ENCODE measurements at regions not wholly inside any gene's neighbourhood (a gene's known extent, or its start where the extent isn't known, plus 50 kb on each side); places are given as distances from the start of the nearest gene placed in this dataset.

DNA sequence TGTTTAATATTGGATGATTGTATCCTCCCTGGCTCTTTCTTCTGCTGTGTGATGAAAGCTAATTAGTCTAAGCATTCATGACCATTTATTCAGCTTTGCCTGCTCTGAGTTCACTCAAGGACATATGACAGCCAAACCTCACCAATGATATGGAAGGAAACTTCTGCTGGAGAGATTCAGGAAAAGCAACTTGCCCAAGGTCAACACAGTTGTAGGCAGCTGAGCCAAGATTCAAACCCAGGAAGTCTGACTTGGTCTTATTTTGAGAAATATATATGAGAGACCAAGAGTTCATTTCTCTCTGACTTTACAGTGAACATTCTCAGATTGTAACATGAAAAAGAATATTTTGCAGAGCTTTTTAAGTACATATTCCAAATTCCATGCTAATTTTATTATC is 1588.5 kb upstream of the PIK3C3 start:
- TF ChIP-seq, protein P1, sequence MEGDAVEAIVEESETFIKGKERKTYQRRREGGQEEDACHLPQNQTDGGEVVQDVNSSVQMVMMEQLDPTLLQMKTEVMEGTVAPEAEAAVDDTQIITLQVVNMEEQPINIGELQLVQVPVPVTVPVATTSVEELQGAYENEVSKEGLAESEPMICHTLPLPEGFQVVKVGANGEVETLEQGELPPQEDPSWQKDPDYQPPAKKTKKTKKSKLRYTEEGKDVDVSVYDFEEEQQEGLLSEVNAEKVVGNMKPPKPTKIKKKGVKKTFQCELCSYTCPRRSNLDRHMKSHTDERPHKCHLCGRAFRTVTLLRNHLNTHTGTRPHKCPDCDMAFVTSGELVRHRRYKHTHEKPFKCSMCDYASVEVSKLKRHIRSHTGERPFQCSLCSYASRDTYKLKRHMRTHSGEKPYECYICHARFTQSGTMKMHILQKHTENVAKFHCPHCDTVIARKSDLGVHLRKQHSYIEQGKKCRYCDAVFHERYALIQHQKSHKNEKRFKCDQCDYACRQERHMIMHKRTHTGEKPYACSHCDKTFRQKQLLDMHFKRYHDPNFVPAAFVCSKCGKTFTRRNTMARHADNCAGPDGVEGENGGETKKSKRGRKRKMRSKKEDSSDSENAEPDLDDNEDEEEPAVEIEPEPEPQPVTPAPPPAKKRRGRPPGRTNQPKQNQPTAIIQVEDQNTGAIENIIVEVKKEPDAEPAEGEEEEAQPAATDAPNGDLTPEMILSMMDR (IDR thresholded peaks at IDR 0.05) = no peak
- TF ChIP-seq POLR2A (IDR thresholded peaks at IDR 0.05) (no peak), EP300 (IDR thresholded peaks at IDR 0.05) (no peak)
